ENCODE measurements at regions not wholly inside any gene's neighbourhood (a gene's known extent, or its start where the extent isn't known, plus 50 kb on each side); places are given as distances from the start of the nearest gene placed in this dataset.

GRCh38 chr13:58324161-58324560, 692.6 kb downstream of the PCDH17 start:
- TF ChIP-seq CTCF (conservative IDR thresholded peaks at IDR 0.05; ENCODE audit: low read depth, low read length) = no peak
- no peak for TF ChIP-seq EZH2 (IDR thresholded peaks at IDR 0.05; ENCODE audit: borderline replicate concordance, low read depth, low read length, poor library complexity, severe bottlenecking)

Data from A673 (cell line).